DOHH2 (cell line): ENCODE measurements at regions not wholly inside any gene's neighbourhood (a gene's known extent, or its start where the extent isn't known, plus 50 kb on each side); places are given as distances from the start of the nearest gene placed in this dataset.

ENCODE experiments used
- H3F3A ChIP-seq: fragments of 200-600 bp; sonication (generic), shearing (Covaris generic); 2 replicates; pipeline ENCODE4 v1.6.0; 2016; ENCODE audit warnings: antibody characterized with exemption, mild to moderate bottlenecking; ENCODE audit not compliant: control insufficient read depth, insufficient read depth
- H3K27ac ChIP-seq: fragments of 200-600 bp; sonication (generic); 2 replicates; pipeline ENCODE4 v1.5.1; 2014; ENCODE audit warnings: low read depth, mild to moderate bottlenecking, low read length, moderate library complexity
- H3K27me3 ChIP-seq: fragments of 200-600 bp; sonication (generic); 2 replicates; pipeline ENCODE4 v1.6.1; 2014; ENCODE audit warnings: mild to moderate bottlenecking, low read length, mixed read lengths; ENCODE audit not compliant: control insufficient read depth
- H3K36me3 ChIP-seq: fragments of 200-600 bp; sonication (generic); 2 replicates; pipeline ENCODE4 v1.6.1; 2014; ENCODE audit warnings: mild to moderate bottlenecking, low read length, moderate library complexity, mixed read lengths; ENCODE audit not compliant: control insufficient read depth
- H3K4me1 ChIP-seq: fragments of 200-600 bp; sonication (generic); 2 replicates; pipeline ENCODE4 v1.6.1; 2014; ENCODE audit warnings: mild to moderate bottlenecking, low read length, mixed read lengths; ENCODE audit not compliant: control insufficient read depth
- H3K4me2 ChIP-seq: fragments of 200-600 bp; sonication (generic); 2 replicates; pipeline ENCODE4 v1.6.0; 2014; ENCODE audit warnings: mild to moderate bottlenecking, low read length, moderate library complexity
- H3K4me3 ChIP-seq: fragments of 200-600 bp; sonication (generic); 2 replicates; pipeline ENCODE4 v1.5.1; 2014; ENCODE audit warnings: mild to moderate bottlenecking, low read length, mixed read lengths
- H3K79me2 ChIP-seq: fragments of 200-600 bp; sonication (generic); 2 replicates; pipeline ENCODE4 v1.6.1; 2014; ENCODE audit warnings: mild to moderate bottlenecking, low read length, mixed read lengths; ENCODE audit not compliant: control insufficient read depth
- H3K9me2 ChIP-seq: fragments of 200-600 bp; sonication (generic); replicated peaks from 2 replicates; pipeline ENCODE4 v1.6.1; 2014; ENCODE audit warnings: mild to moderate bottlenecking, low read length, mixed read lengths; ENCODE audit not compliant: control insufficient read depth
- H3K9me3 ChIP-seq: fragments of 200-600 bp; sonication (generic); 2 replicates; pipeline ENCODE4 v1.6.1; 2014; ENCODE audit warnings: antibody characterized with exemption, low read length, mixed read lengths; ENCODE audit not compliant: control insufficient read depth, insufficient read depth
- H4K20me1 ChIP-seq: fragments of 200-600 bp; sonication (generic); 2 replicates; pipeline ENCODE4 v1.6.0; 2014; ENCODE audit warnings: low read depth, mild to moderate bottlenecking, antibody characterized with exemption, low read length, moderate library complexity; ENCODE audit not compliant: control insufficient read depth, insufficient read depth
- EZH2phosphoT487 ChIP-seq: fragments of 200-600 bp; sonication (generic); IDR thresholded peaks from 2 replicates; pipeline ENCODE4 v1.6.1; 2017; ENCODE audit warnings: borderline replicate concordance, mild to moderate bottlenecking, antibody characterized with exemption, low read length, moderate library complexity, mixed read lengths
- TF ChIP-seq, protein P1 (sequence below): fragments of 200-600 bp; sonication (generic); IDR thresholded peaks from one replicate; pipeline ENCODE4 v1.5.1; 2014; ENCODE audit warnings: antibody characterized with exemption, mild to moderate bottlenecking, low read depth, low read length; ENCODE audit not compliant: poor library complexity, severe bottlenecking

DNA sequence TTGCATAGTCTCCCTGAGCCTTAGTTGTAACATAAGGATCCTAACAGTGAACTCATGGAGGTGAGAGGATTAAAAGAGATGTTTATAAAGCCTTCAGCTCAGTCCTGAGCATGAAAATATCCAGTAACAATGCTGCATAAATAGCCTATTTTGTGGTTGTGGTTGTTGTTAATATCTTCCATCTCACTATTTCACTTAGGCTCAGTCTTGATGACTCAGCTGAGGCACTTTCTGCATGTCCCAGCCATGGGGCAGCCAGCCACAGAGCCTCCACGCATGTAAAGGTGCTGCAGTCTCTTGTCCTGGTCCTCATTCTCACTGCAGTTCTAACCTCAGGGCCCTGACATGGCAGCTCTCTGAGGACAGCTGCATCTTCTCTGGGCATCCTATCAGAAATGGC is 218.8 kb upstream of the PKDCC start:
- Histone ChIP-seq H3K9me2 (no peaks in the 10 kb centered on the region), H3K4me1 (no peaks in the 10 kb centered on the region), H4K20me1 (no peaks in the 10 kb centered on the region), H3K4me3 (no peak overlapping the region), H3K4me2 (no peak overlapping the region), H3K27me3 (peaks cover 2% of the 10 kb centered on the region; the same call in 1 of the 2 replicates), H3F3A (no peaks in the 10 kb centered on the region), H3K36me3 (no peaks in the 10 kb centered on the region), H3K9me3 (no peaks in the 10 kb centered on the region), H3K79me2 (no peaks in the 10 kb centered on the region), H3K27ac (no peak overlapping the region)
- TF ChIP-seq, protein P1, sequence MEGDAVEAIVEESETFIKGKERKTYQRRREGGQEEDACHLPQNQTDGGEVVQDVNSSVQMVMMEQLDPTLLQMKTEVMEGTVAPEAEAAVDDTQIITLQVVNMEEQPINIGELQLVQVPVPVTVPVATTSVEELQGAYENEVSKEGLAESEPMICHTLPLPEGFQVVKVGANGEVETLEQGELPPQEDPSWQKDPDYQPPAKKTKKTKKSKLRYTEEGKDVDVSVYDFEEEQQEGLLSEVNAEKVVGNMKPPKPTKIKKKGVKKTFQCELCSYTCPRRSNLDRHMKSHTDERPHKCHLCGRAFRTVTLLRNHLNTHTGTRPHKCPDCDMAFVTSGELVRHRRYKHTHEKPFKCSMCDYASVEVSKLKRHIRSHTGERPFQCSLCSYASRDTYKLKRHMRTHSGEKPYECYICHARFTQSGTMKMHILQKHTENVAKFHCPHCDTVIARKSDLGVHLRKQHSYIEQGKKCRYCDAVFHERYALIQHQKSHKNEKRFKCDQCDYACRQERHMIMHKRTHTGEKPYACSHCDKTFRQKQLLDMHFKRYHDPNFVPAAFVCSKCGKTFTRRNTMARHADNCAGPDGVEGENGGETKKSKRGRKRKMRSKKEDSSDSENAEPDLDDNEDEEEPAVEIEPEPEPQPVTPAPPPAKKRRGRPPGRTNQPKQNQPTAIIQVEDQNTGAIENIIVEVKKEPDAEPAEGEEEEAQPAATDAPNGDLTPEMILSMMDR = no peak
- no peak for TF ChIP-seq EZH2phosphoT487

DNA sequence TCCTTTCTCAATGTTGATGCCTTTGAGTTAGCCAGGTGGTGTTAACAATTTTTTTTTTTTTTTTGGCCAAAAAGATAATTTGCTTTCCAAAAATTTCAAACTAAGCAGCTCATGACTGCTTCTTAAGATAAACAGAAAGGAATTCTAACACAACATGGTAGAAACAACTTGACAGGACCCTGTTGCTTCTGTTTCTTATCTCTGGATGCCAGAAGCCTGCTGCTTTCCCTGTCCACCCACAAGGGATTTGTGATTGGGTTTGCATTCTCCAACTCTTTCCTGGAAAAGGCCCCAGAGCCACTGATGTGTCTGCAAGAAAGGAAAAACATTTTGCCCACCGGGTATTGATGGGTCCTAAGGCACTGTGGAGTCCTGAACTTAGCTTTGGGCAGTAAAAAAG is 217.2 kb upstream of the PKDCC start:
- Histone ChIP-seq H3K4me1 (no peaks in the 10 kb centered on the region), H3K27ac (no peak overlapping the region), H3K9me2 (no peaks in the 10 kb centered on the region), H3K79me2 (no peaks in the 10 kb centered on the region), H3K4me3 (no peak overlapping the region), H4K20me1 (no peaks in the 10 kb centered on the region), H3K36me3 (no peaks in the 10 kb centered on the region), H3K9me3 (no peaks in the 10 kb centered on the region), H3F3A (no peaks in the 10 kb centered on the region), H3K4me2 (no peak overlapping the region), H3K27me3 (peaks cover 2% of the 10 kb centered on the region; the same call in 1 of the 2 replicates)
- no peak for TF ChIP-seq EZH2phosphoT487
- TF ChIP-seq, protein P1 = no peak

DNA sequence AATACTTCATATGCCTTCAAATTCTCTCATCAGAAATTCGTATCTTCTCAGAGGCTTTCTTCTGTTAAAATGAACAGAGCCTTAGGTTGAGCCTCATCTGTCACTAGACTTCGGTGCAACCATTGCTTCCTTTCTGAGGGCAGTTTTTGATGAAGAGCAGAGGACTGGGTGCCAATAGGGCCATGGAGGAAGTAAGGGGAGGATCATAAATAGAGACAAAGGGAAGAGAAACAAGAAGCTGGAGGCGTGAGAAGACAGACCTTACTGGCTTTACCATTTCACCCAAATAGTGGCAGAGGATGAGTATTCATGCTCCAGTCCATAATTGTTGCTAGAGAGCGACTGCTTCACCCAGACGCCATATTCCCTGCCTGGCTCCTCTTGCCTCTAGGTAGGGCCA is 215.6 kb upstream of the PKDCC start:
- no peak for TF ChIP-seq EZH2phosphoT487
- TF ChIP-seq, protein P1 = no peak
- no peaks in the 10 kb centered on the region for H3K9me3 ChIP-seq
- H3K9me2 ChIP-seq = no peaks in the 10 kb centered on the region
- H3F3A ChIP-seq = no peaks in the 10 kb centered on the region
- H3K27ac ChIP-seq = no peak overlapping the region
- H3K79me2 ChIP-seq = no peaks in the 10 kb centered on the region
- H3K4me2 ChIP-seq = no peak overlapping the region
- no peaks in the 10 kb centered on the region for H3K4me1 ChIP-seq
- no peaks in the 10 kb centered on the region for H3K36me3 ChIP-seq
- peaks cover 2% of the 10 kb centered on the region; the same call in 1 of the 2 replicates for H3K27me3 ChIP-seq
- no peaks in the 10 kb centered on the region for H4K20me1 ChIP-seq
- no peak overlapping the region for H3K4me3 ChIP-seq

DNA sequence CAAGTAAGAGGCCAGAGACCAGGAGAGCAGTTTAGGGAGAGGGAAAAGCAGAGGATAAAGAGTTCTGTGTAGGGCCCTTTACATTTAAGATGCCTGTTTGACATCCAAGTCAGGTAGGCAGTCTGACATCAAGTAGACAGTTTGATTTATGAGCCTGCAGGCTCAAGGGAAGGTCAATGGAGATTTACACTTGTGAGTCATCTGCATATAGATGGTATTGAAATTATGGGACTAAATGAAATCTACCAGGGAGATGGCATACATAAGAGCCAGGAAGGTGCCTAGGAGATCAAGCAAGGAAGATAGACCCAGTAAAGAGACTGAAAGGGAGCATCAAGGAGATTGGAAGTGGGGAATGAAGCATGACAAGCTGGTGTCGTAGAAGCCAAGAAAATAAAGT is 212.4 kb upstream of the PKDCC start:
- Histone ChIP-seq H3K27me3 (peaks cover 2% of the 10 kb centered on the region; the same call in 1 of the 2 replicates), H4K20me1 (no peaks in the 10 kb centered on the region), H3K4me1 (peaks cover under 1% of the 10 kb centered on the region; the same call in 1 of the 2 replicates), H3K9me2 (no peaks in the 10 kb centered on the region), H3K27ac (no peak overlapping the region), H3K79me2 (no peaks in the 10 kb centered on the region), H3K9me3 (no peaks in the 10 kb centered on the region), H3K4me3 (no peak overlapping the region), H3F3A (no peaks in the 10 kb centered on the region), H3K36me3 (no peaks in the 10 kb centered on the region), H3K4me2 (no peak overlapping the region)
- TF ChIP-seq, protein P1 = no peak
